ENCODE measurements at regions not wholly inside any gene's neighbourhood (a gene's known extent, or its start where the extent isn't known, plus 50 kb on each side); places are given as distances from the start of the nearest gene placed in this dataset.

DNA sequence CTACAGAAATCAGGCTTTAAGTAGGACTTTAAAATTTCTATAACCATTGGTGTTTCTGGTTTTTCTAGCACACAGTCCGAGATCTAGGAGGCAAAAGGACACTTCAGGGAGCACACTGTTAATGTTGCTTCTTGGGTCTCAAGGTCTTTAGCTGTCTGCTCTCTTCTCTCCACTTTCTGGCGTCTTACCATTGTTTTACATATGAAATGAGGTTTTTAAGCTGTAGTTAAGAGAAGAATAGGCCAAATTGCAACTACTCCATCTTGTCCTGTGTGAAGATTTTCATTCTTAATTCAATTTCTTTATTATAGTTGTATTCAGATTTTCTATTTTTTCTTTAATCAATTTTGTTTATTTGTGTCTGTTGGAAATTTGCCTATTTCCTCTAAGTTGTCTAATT is 151.4 kb downstream of the WNT7A start:
- TF ChIP-seq POLR2A (IDR thresholded peaks at IDR 0.05; ENCODE audit: low read depth, low read length), result no peak
- no peak for TF ChIP-seq CTCF (IDR thresholded peaks at IDR 0.05; ENCODE audit: extremely low read depth in 1 of 2, insufficient read depth in 1 of 2, low read depth in 1 of 2, low read length in 2 of 2)
- TF ChIP-seq POLR2AphosphoS5 (IDR thresholded peaks at IDR 0.05; ENCODE audit: insufficient read depth, low read depth, low read length), result no peak
- no peak for TF ChIP-seq FOS (IDR thresholded peaks at IDR 0.05; ENCODE audit: borderline replicate concordance, insufficient read depth, low read length)
- no peak for TF ChIP-seq MYC (IDR thresholded peaks at IDR 0.05; ENCODE audit: low read depth, low read length)
- TF ChIP-seq JUN (IDR thresholded peaks at IDR 0.05; ENCODE audit: borderline replicate concordance, insufficient read depth, insufficient read length, low read depth), result no peak
- no peak for TF ChIP-seq GATA2 (IDR thresholded peaks at IDR 0.05; ENCODE audit: insufficient read depth, insufficient read length, low read depth, low read length)
- TF ChIP-seq, protein P1, sequence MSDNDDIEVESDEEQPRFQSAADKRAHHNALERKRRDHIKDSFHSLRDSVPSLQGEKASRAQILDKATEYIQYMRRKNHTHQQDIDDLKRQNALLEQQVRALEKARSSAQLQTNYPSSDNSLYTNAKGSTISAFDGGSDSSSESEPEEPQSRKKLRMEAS (IDR thresholded peaks at IDR 0.05; ENCODE audit: insufficient read depth, insufficient read length), result no peak
- no peak for TF ChIP-seq EZH2 (IDR thresholded peaks at IDR 0.05; ENCODE audit: borderline replicate concordance, low read depth, low read length, severe bottlenecking)
- no peaks in the 10 kb centered on the region for H3K9me3 ChIP-seq (replicated peaks; ENCODE audit: control insufficient read depth, insufficient read depth, low read length)
- H3K27ac ChIP-seq (ENCODE audit: insufficient read depth, low read depth, low read length), result no peak overlapping the region
- no peaks in the 10 kb centered on the region for H3K4me1 ChIP-seq (ENCODE audit: control insufficient read depth, extremely low read depth, insufficient read depth, low read length)
- BruUV-seq (replicated peaks), result no TSS peak
- intact Hi-C loops (cut with micrococcal nuclease), result no loop called here
- H4K20me1 ChIP-seq (replicated peaks; ENCODE audit: control insufficient read depth, extremely low read depth, insufficient read depth, low read length), result no peaks in the 10 kb centered on the region
- no peaks in the 10 kb centered on the region for H3K79me2 ChIP-seq (ENCODE audit: control insufficient read depth, insufficient read depth, low read length)
- no peak overlapping the region for H3K4me2 ChIP-seq (ENCODE audit: insufficient read depth, low read length)
- H3K4me3 ChIP-seq (replicated peaks in 1 of 3; ENCODE audit: insufficient read depth in 1 of 3, low read depth in 1 of 3, low read length in 3 of 3), result no peak overlapping the region
- no peaks in the 10 kb centered on the region for H3K9me1 ChIP-seq (replicated peaks; ENCODE audit: control insufficient read depth, extremely low read depth, insufficient read depth, low read length)
- DNase-seq (ENCODE audit: low read depth, low spot score), result no peak
- ChIA-PET POLR2A (no interaction called here), CTCF (no interaction called here)
- no peak for FAIRE-seq
- no peak overlapping the region for H2AFZ ChIP-seq (ENCODE audit: low read depth, low read length)
- no peaks in the 10 kb centered on the region for H3K36me3 ChIP-seq (ENCODE audit: control insufficient read depth in 2 of 2, extremely low read depth in 1 of 2, insufficient read depth in 2 of 2, low read length in 2 of 2)
- H3K27me3 ChIP-seq (ENCODE audit: control insufficient read depth in 2 of 2, insufficient read depth in 2 of 2, low read length in 2 of 2), result no peaks in the 10 kb centered on the region
- dilution Hi-C loops (cut with MboI; ENCODE audit: extremely low pct_ligation_motif_present, low sequenced_read_pairs), result no loop called here
- no peak overlapping the region for H3K9ac ChIP-seq (replicated peaks; ENCODE audit: extremely low read depth, insufficient read depth, low read length)

All from endothelial cell of umbilical vein (primary cell).